Neural cell (in vitro differentiated cells): ENCODE measurements at regions not wholly inside any gene's neighbourhood (a gene's known extent, or its start where the extent isn't known, plus 50 kb on each side); places are given as distances from the start of the nearest gene placed in this dataset.
A peak's percentile ranks its signal among the peaks of the same experiment; 100 is the strongest.

Experiments
- H2AFZ ChIP-seq: fragments of 200-600, 300-800 bp; sonication (generic), shearing (Covaris generic); 2 replicates; pipeline ENCODE4 v1.6.0; 2014; ENCODE audit warnings: low read depth, mild to moderate bottlenecking, antibody characterized with exemption, low read length, moderate library complexity
- H3F3A ChIP-seq: fragments of 200-600 bp; shearing (Covaris generic); 2 replicates; pipeline ENCODE4 v1.6.1; 2016; ENCODE audit warnings: mild to moderate bottlenecking, moderate library complexity, mixed read lengths, antibody characterized with exemption, low read length; ENCODE audit not compliant: insufficient read depth, poor library complexity, severe bottlenecking
- H3K27ac ChIP-seq: fragments of 200-600, 300-800 bp; sonication (generic), shearing (Covaris generic); 2 replicates; pipeline ENCODE4 v1.5.1; 2014; ENCODE audit warnings: mild to moderate bottlenecking, low read length, moderate library complexity
- H3K27me3 ChIP-seq: fragments of 300-800, 200-600 bp; sonication (generic), shearing (Covaris generic); 2 replicates; pipeline ENCODE4 v1.6.0; 2014; ENCODE audit warnings: mild to moderate bottlenecking, low read depth, low read length, moderate library complexity; ENCODE audit not compliant: insufficient read depth
- H3K36me3 ChIP-seq: fragments of 300-800, 200-600 bp; sonication (generic), shearing (Covaris generic); 2 replicates; pipeline ENCODE4 v1.5.1; 2014; ENCODE audit warnings: mild to moderate bottlenecking, antibody characterized with exemption, low read length, moderate library complexity; ENCODE audit not compliant: insufficient read depth
- H3K4me2 ChIP-seq: fragments of 300-800, 200-600 bp; sonication (generic), shearing (Covaris generic); 2 replicates; pipeline ENCODE4 v1.6.0; 2014; ENCODE audit warnings: mild to moderate bottlenecking, low read length
- H3K4me3 ChIP-seq: fragments of 300-800, 200-600 bp; sonication (generic), shearing (Covaris generic); 2 replicates; pipeline ENCODE4 v1.5.1; 2014; ENCODE audit warnings: mild to moderate bottlenecking, low read length, moderate library complexity
- H3K79me2 ChIP-seq: fragments of 200-600 bp; shearing (Covaris generic); replicated peaks from 2 replicates; pipeline ENCODE4 v1.6.0; 2014; ENCODE audit warnings: mild to moderate bottlenecking, low read length, moderate library complexity; ENCODE audit not compliant: insufficient read depth
- H3K9ac ChIP-seq: fragments of 300-800, 200-600 bp; sonication (generic), shearing (Covaris generic); 2 replicates; pipeline ENCODE4 v1.6.1; 2016; ENCODE audit warnings: mild to moderate bottlenecking, low read length, mixed read lengths
- H3K9me2 ChIP-seq: fragments of 200-600 bp; shearing (Covaris generic); 2 replicates; pipeline ENCODE4 v1.6.1; 2016; ENCODE audit warnings: mild to moderate bottlenecking, low read length, mixed read lengths; ENCODE audit not compliant: insufficient read depth
- H3K9me3 ChIP-seq: fragments of 200-600, 300-800 bp; sonication (generic), shearing (Covaris generic); 2 replicates; pipeline ENCODE4 v1.6.1; 2016; ENCODE audit warnings: mild to moderate bottlenecking, mixed run types, low read length, moderate library complexity, mixed read lengths
- H4K20me1 ChIP-seq: fragments of 200-600 bp; shearing (Covaris generic); 2 replicates; pipeline ENCODE4 v1.6.1; 2016; ENCODE audit warnings: mild to moderate bottlenecking, mixed run types; ENCODE audit not compliant: insufficient read depth
- CTCF ChIP-seq: fragments of 450-650 bp; IDR thresholded peaks from 2 replicates; pipeline ENCODE4 v1.5.1; 2014; ENCODE audit warnings: antibody characterized with exemption, mild to moderate bottlenecking, moderate library complexity; ENCODE audit not compliant: poor library complexity, severe bottlenecking
- EP300 ChIP-seq: fragments of 450-650 bp; conservative IDR thresholded peaks from 2 replicates; pipeline ENCODE4 v1.6.1; 2014; ENCODE audit warnings: antibody characterized with exemption, mild to moderate bottlenecking, moderate library complexity; ENCODE audit not compliant: poor library complexity, severe bottlenecking
- EZH2 ChIP-seq: fragments of 200-600, 300-800 bp; shearing (Covaris generic), sonication (generic); IDR thresholded peaks from 2 replicates; pipeline ENCODE4 v1.6.1; 2014; ENCODE audit warnings: antibody characterized with exemption, low read length, borderline replicate concordance, mild to moderate bottlenecking; ENCODE audit not compliant: insufficient read depth, poor library complexity, severe bottlenecking
- MXI1 ChIP-seq: fragments of 450-650 bp; conservative IDR thresholded peaks from 2 replicates; pipeline ENCODE4 v1.6.1; 2014; ENCODE audit warnings: antibody characterized with exemption, mild to moderate bottlenecking; ENCODE audit not compliant: poor library complexity, severe bottlenecking
- POLR2AphosphoS5 ChIP-seq: IDR thresholded peaks from 2 replicates; pipeline ENCODE4 v1.6.1; 2012
- RAD21 ChIP-seq: fragments of 450-650 bp; conservative IDR thresholded peaks from 2 replicates; pipeline ENCODE4 v1.6.1; 2014; ENCODE audit warnings: antibody characterized with exemption, mild to moderate bottlenecking, moderate library complexity
- REST ChIP-seq: IDR thresholded peaks from 2 replicates; pipeline ENCODE4 v1.6.1; 2012; ENCODE audit warnings: borderline replicate concordance
- SMC3 ChIP-seq: fragments of 450-650 bp; conservative IDR thresholded peaks from 2 replicates; pipeline ENCODE4 v1.6.1; 2014; ENCODE audit warnings: antibody characterized with exemption, mild to moderate bottlenecking, moderate library complexity; ENCODE audit not compliant: poor library complexity
- TAF1 ChIP-seq: IDR thresholded peaks from 2 replicates; pipeline ENCODE4 v1.6.1; 2012; ENCODE audit warnings: low read depth

DNA sequence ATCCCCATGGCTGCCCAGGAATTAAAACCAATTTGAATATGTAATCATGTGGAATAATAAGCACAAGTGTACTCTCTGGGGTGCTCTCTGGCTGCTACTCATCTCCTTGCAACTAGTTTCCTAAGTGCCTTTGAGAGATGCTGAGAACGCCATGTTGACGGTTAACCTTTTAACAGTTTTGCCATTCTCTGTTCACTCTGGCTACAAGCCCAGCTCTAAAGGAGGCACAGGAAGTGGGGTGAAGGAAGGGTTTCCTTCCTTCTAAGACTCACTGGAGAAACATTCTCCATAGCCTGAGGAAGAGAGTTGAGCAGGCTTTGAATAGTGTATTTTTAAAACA lies 122.0 kb upstream of the ZC3H12C start:
- Histone ChIP-seq H3K4me3 (peak overlapping the region; percentile 51), H3K9me2 (no peaks in the 10 kb centered on the region), H3K79me2 (no peaks in the 10 kb centered on the region), H3K9me3 (no peaks in the 10 kb centered on the region), H3K27ac (peak overlapping the region; percentile 86), H4K20me1 (no peaks in the 10 kb centered on the region), H3F3A (peaks cover 3% of the 10 kb centered on the region), H3K9ac (peak overlapping the region; percentile 49), H3K4me2 (peak overlapping the region; percentile 62), H3K27me3 (no peaks in the 10 kb centered on the region), H3K36me3 (no peaks in the 10 kb centered on the region), H2AFZ (no peak overlapping the region)
- peak; percentile 40 for TF ChIP-seq POLR2AphosphoS5
- peak; percentile 42 for TF ChIP-seq REST
- no peak for TF ChIP-seq MXI1
- TF ChIP-seq RAD21, result peak; percentile 25
- no peak for TF ChIP-seq CTCF
- TF ChIP-seq EZH2, result no peak
- TF ChIP-seq EP300, result peak; percentile 40
- no peak for TF ChIP-seq SMC3
- TF ChIP-seq TAF1, result no peak

DNA sequence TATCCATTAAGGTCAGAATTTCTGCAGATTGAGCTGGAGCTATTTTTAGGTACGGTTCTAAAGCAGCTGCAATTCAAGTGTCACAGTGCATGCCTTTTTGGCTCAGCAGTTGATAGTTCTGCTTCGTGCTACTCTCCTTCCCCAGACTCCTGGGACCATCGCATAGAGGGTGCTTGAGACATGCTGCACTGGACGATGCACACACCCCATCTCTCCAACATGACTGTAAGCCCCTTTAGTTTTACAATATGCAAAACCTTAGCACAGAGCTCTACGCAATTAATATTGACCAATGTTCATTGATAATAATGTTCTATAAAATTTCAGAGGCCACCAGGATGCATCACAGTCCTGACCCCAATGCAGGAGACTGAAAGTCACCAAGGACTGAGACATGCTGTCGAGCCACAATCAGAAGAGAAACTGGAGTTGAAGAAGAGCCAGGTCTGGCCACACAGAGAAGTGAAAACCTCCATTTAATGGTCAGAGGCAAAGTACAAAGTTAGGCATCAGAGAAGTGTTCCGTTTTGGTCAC lies 120.9 kb upstream of the ZC3H12C start:
- H3K4me3 ChIP-seq, result peak overlapping the region; percentile 51
- H3K9me2 ChIP-seq, result no peaks in the 10 kb centered on the region
- H3K79me2 ChIP-seq, result no peaks in the 10 kb centered on the region
- no peak overlapping the region for H2AFZ ChIP-seq
- no peaks in the 10 kb centered on the region for H3K9me3 ChIP-seq
- peak overlapping the region; percentile 86 for H3K27ac ChIP-seq
- no peaks in the 10 kb centered on the region for H3K36me3 ChIP-seq
- no peaks in the 10 kb centered on the region for H3K27me3 ChIP-seq
- H3K9ac ChIP-seq, result peak overlapping the region; percentile 49
- H3K4me2 ChIP-seq, result peak overlapping the region; percentile 62
- H3F3A ChIP-seq, result peaks cover 3% of the 10 kb centered on the region
- H4K20me1 ChIP-seq, result no peaks in the 10 kb centered on the region
- TF ChIP-seq SMC3 (no peak), POLR2AphosphoS5 (peak; percentile 41)

GRCh38 chr11:109972939-109973338 lies 120.3 kb upstream of the ZC3H12C start:
- H3K4me3 ChIP-seq, result no peak overlapping the region
- TF ChIP-seq TAF1 (no peak), MXI1 (no peak), REST (no peak), RAD21 (no peak), EZH2 (no peak), SMC3 (no peak)
- no peaks in the 10 kb centered on the region for H3K36me3 ChIP-seq
- H3K79me2 ChIP-seq, result no peaks in the 10 kb centered on the region
- no peaks in the 10 kb centered on the region for H3K9me2 ChIP-seq
- H4K20me1 ChIP-seq, result no peaks in the 10 kb centered on the region
- H2AFZ ChIP-seq, result no peak overlapping the region
- H3F3A ChIP-seq, result peaks cover 3% of the 10 kb centered on the region
- H3K4me2 ChIP-seq, result no peak overlapping the region
- no peak overlapping the region for H3K9ac ChIP-seq
- H3K9me3 ChIP-seq, result no peaks in the 10 kb centered on the region
- H3K27me3 ChIP-seq, result no peaks in the 10 kb centered on the region
- peak overlapping the region; percentile 86 for H3K27ac ChIP-seq
